ENCODE measurements at regions not wholly inside any gene's neighbourhood (a gene's known extent, or its start where the extent isn't known, plus 50 kb on each side); places are given as distances from the start of the nearest gene placed in this dataset.

DNA sequence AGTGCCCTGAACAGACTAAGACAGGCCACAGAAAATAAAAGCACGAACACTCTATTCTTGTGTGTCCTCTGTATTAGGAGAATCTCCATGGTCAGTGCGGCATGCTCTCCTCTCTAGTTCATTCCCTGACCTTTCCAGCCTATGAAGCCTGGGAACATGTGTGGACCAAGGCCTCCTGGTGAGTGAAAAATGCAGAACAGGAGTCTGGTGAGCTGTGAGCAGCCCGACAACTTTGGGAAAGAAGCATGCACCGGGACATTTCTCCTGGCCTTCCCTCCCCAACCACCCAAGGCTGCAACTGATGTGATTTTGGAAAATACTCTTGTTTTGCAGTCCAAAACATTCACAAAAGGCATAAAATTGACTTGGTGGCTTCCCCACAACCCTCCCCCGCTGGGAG lies 878.3 kb upstream of the ID2 start:
- Histone ChIP-seq H3K9me3 (peaks cover 16% of the 10 kb centered on the region; the same call in 2 of the 3 replicates), H3K4me3 (no peak overlapping the region), H3K27ac (no peak overlapping the region), H3K4me1 (no peaks in the 10 kb centered on the region), H3K4me2 (no peak overlapping the region)
- 30% methylated on average over 5 of the region's 5 CpGs for whole genome bisulfite sequencing (ENCODE audit: missing lambda C conversion rate)
- DNase-seq (ENCODE audit: low read depth in 1 of 2, low spot score in 1 of 2): no peak
- TF ChIP-seq CEBPB (IDR thresholded peaks at IDR 0.05) (no peak), HOXB5 (CRISPR knock-in tag; IDR thresholded peaks at IDR 0.05) (no peak), KDM5A (IDR thresholded peaks at IDR 0.05) (no peak), MAFK (IDR thresholded peaks at IDR 0.05; ENCODE audit: partially characterized antibody) (no peak), PHF8 (IDR thresholded peaks at IDR 0.05; ENCODE audit: borderline replicate concordance, low read depth) (no peak), ATOH8 (CRISPR knock-in tag; IDR thresholded peaks at IDR 0.05; ENCODE audit: low read depth) (no peak)
- POLR2A ChIA-PET: no interaction called here
- FAIRE-seq: no peak
- ATAC-seq: no peak
- CTCF ChIA-PET: no interaction called here

- no peak for TF ChIP-seq CHD2 (IDR thresholded peaks at IDR 0.05; ENCODE audit: low read length, partially characterized antibody)
- TF ChIP-seq NFE2L2 (conservative IDR thresholded peaks at IDR 0.05; ENCODE audit: low read length): no peak
- no peak for TF ChIP-seq POLR2A (IDR thresholded peaks at IDR 0.05; ENCODE audit: low read length)
- no peak for TF ChIP-seq HOXB13 (CRISPR knock-in tag; IDR thresholded peaks at IDR 0.05; ENCODE audit: low read depth)
- no peak for TF ChIP-seq ZSCAN20 (CRISPR knock-in tag; IDR thresholded peaks at IDR 0.05)
- TF ChIP-seq RARB (CRISPR knock-in tag; IDR thresholded peaks at IDR 0.05): no peak
- no peak for TF ChIP-seq NR3C1 (IDR thresholded peaks at IDR 0.05)
- TF ChIP-seq KDM1A (IDR thresholded peaks at IDR 0.05; ENCODE audit: low read depth): no peak
- TF ChIP-seq FOSL2 (IDR thresholded peaks at IDR 0.05): no peak
- no peak for TF ChIP-seq FOSL2 (CRISPR knock-in tag; IDR thresholded peaks at IDR 0.05)
- Histone ChIP-seq H3K27ac (no peak overlapping the region), H3K9me3 (no peaks in the 10 kb centered on the region), H3K4me1 (0 out of 3 replicates have a peak, but pooled peaks cover 7% of the 10 kb centered on the region), H3K4me2 (no peak overlapping the region), H3K4me3 (no peak overlapping the region)
- CTCF ChIA-PET: no interaction called here
- DNase-seq (ENCODE audit: low read depth in 1 of 2, low spot score in 1 of 2): no peak
- WGBS (ENCODE audit: missing lambda C conversion rate): 22% methylated on average over 3 of the region's 3 CpGs
- FAIRE-seq: no peak
- POLR2A ChIA-PET: no interaction called here
- no peak for ATAC-seq
These were observed 872.2 kb upstream of the ID2 start for GRCh38 chr2:7809640-7810039.

DNA sequence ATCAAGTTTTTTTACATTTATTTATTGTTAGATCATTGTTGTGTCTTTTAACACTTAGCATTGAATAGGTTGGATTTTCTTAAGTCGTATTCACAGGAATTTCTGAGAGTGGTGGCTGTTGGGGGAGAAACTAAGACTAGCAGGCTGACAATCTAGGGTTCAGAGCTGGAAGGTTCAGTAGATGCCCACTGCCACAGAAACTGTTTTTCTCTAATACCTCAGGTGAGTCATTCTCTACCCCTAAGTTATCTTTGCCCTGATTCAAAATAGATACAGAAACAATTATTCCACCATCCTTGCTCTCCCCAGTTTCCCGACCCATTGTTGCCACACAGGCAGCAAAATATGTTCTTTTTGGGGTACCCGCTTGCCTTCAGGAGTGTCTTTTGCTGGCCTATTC lies 870.8 kb upstream of the ID2 start:
- TF ChIP-seq TFCP2L1 (CRISPR knock-in tag; IDR thresholded peaks at IDR 0.05) (no peak), ATOH8 (CRISPR knock-in tag; IDR thresholded peaks at IDR 0.05; ENCODE audit: low read depth) (no peak), ZFP36 (IDR thresholded peaks at IDR 0.05; ENCODE audit: borderline replicate concordance, partially characterized antibody) (no peak), MAZ (IDR thresholded peaks at IDR 0.05; ENCODE audit: borderline replicate concordance, low read depth, low read length) (no peak), HEYL (CRISPR knock-in tag; IDR thresholded peaks at IDR 0.05) (no peak), E2F6 (IDR thresholded peaks at IDR 0.05; ENCODE audit: borderline replicate concordance, low read depth) (no peak), RNF2 (IDR thresholded peaks at IDR 0.05; ENCODE audit: borderline replicate concordance, low read depth) (no peak), RFX5 (IDR thresholded peaks at IDR 0.05) (no peak), CHD4 (IDR thresholded peaks at IDR 0.05; ENCODE audit: borderline replicate concordance) (no peak), REST (IDR thresholded peaks at IDR 0.05) (no peak), SREBF2 (IDR thresholded peaks at IDR 0.05) (no peak), KDM5A (IDR thresholded peaks at IDR 0.05) (no peak), CHD2 (IDR thresholded peaks at IDR 0.05; ENCODE audit: low read length, partially characterized antibody) (no peak), JUNB (IDR thresholded peaks at IDR 0.05) (no peak)
- TF ChIP-seq, protein P1, sequence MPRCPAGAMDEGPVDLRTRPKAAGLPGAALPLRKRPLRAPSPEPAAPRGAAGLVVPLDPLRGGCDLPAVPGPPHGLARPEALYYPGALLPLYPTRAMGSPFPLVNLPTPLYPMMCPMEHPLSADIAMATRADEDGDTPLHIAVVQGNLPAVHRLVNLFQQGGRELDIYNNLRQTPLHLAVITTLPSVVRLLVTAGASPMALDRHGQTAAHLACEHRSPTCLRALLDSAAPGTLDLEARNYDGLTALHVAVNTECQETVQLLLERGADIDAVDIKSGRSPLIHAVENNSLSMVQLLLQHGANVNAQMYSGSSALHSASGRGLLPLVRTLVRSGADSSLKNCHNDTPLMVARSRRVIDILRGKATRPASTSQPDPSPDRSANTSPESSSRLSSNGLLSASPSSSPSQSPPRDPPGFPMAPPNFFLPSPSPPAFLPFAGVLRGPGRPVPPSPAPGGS (IDR thresholded peaks at IDR 0.05): no peak
- no peak for FAIRE-seq
- no peak overlapping the region for H3K27ac ChIP-seq
- no peak overlapping the region for H3K4me3 ChIP-seq
- H3K4me2 ChIP-seq: no peak overlapping the region
- CTCF ChIA-PET: interaction anchor here (1.1 kb wide), 1 partner anchor 85 kb away, joined by 3 read pairs; no protein-coding TSS in a partner anchor
- WGBS (ENCODE audit: missing lambda C conversion rate): 63% methylated on average over 3 of the region's 3 CpGs
- POLR2A ChIA-PET: no interaction called here
- DNase-seq (ENCODE audit: low read depth in 1 of 2, low spot score in 1 of 2): no peak
- H3K4me1 ChIP-seq: 0 out of 3 replicates have a peak, but pooled peaks cover 7% of the 10 kb centered on the region
- no peaks in the 10 kb centered on the region for H3K9me3 ChIP-seq
- ATAC-seq: no peak
